GM18507 (cell line): ENCODE measurements at regions not wholly inside any gene's neighbourhood (a gene's known extent, or its start where the extent isn't known, plus 50 kb on each side); places are given as distances from the start of the nearest gene placed in this dataset.

ENCODE experiments used
- DNase-seq: peaks from one replicate; pipeline ENCODE4 v3.0.0; 2011; ENCODE audit warnings: low read depth; ENCODE audit not compliant: insufficient read length; ENCODE audit errors: extremely low spot score
- FAIRE-seq: peaks from 2 replicates; lab custom pipeline; 2011; peaks lifted over from hg19 to GRCh38; lab: Jason Lieb, UNC

- FAIRE-seq (no peak), DNase-seq (no peak)
Measured at GRCh38 chr2:223420048-223420447, 182.1 kb downstream of the SCG2 start.

GRCh38 chr2:223431479-223431878, 170.7 kb downstream of the SCG2 start:
- no peak for FAIRE-seq
- no peak for DNase-seq

GRCh38 chr2:223433461-223433860, 168.7 kb downstream of the SCG2 start:
- FAIRE-seq = no peak
- no peak for DNase-seq

GRCh38 chr2:223437788-223438187, 164.4 kb downstream of the SCG2 start:
- DNase-seq (no peak), FAIRE-seq (no peak)

- FAIRE-seq (no peak), DNase-seq (no peak)
Measured at GRCh38 chr2:223439184-223439583, 163.0 kb downstream of the SCG2 start.

GRCh38 chr2:223439786-223440185, 162.4 kb downstream of the SCG2 start:
- DNase-seq (no peak), FAIRE-seq (no peak)

GRCh38 chr2:223442847-223443246, 159.3 kb downstream of the SCG2 start:
- FAIRE-seq = no peak
- no peak for DNase-seq

- no peak for DNase-seq
- no peak for FAIRE-seq
Measured at GRCh38 chr2:223450246-223450645, 151.9 kb downstream of the SCG2 start.

GRCh38 chr2:223457301-223457700, 144.9 kb downstream of the SCG2 start:
- DNase-seq (no peak), FAIRE-seq (no peak)

GRCh38 chr2:223459328-223459939, 142.7 kb downstream of the SCG2 start:
- DNase-seq = no peak
- no peak for FAIRE-seq

GRCh38 chr2:223460209-223460608, 142.0 kb downstream of the SCG2 start:
- DNase-seq = no peak
- FAIRE-seq = no peak

GRCh38 chr2:223460774-223461211, 141.4 kb downstream of the SCG2 start:
- DNase-seq (no peak), FAIRE-seq (no peak)

- FAIRE-seq (no peak), DNase-seq (no peak)
Measured at GRCh38 chr2:223464071-223464470, 138.1 kb downstream of the SCG2 start.

- DNase-seq (no peak), FAIRE-seq (no peak)
Measured at GRCh38 chr2:223465793-223466192, 136.4 kb downstream of the SCG2 start.

GRCh38 chr2:223467196-223467595, 135.0 kb downstream of the SCG2 start:
- no peak for FAIRE-seq
- no peak for DNase-seq

GRCh38 chr2:223469270-223470046, 132.7 kb downstream of the SCG2 start:
- no peak for FAIRE-seq
- DNase-seq = no peak

- FAIRE-seq (no peak), DNase-seq (no peak)
Measured at GRCh38 chr2:223470602-223471001, 131.6 kb downstream of the SCG2 start.

GRCh38 chr2:223472771-223473170, 129.4 kb downstream of the SCG2 start:
- FAIRE-seq = no peak
- no peak for DNase-seq

- no peak for FAIRE-seq
- DNase-seq = no peak
Measured at GRCh38 chr2:223474893-223475292, 127.3 kb downstream of the SCG2 start.

- DNase-seq = no peak
Measured at GRCh38 chr2:223475901-223476300, 126.3 kb downstream of the SCG2 start.

GRCh38 chr2:223477318-223477717, 124.8 kb downstream of the SCG2 start:
- no peak for DNase-seq
- no peak for FAIRE-seq

More at GRCh38 chr2:223475901-223476300, 126.3 kb downstream of the SCG2 start:
- FAIRE-seq = no peak
